OCI-LY1 (cell line): ENCODE measurements at regions not wholly inside any gene's neighbourhood (a gene's known extent, or its start where the extent isn't known, plus 50 kb on each side); places are given as distances from the start of the nearest gene placed in this dataset.

Experiments used
- H2AFZ ChIP-seq: fragments of 200-600 bp; sonication (generic), shearing (Covaris generic); 2 replicates; pipeline ENCODE4 v1.6.0; 2014; ENCODE audit warnings: antibody characterized with exemption, mild to moderate bottlenecking, low read length
- H3F3A ChIP-seq: fragments of 200-600 bp; sonication (generic), shearing (Covaris generic); 2 replicates; pipeline ENCODE4 v1.6.0; 2014; ENCODE audit warnings: mild to moderate bottlenecking, antibody characterized with exemption, low read length, moderate library complexity; ENCODE audit not compliant: insufficient read depth
- H3K27ac ChIP-seq: fragments of 200-600 bp; sonication (generic); 2 replicates; pipeline ENCODE4 v1.5.1; 2014; ENCODE audit warnings: low read length, mixed run types, mild to moderate bottlenecking, low read depth; ENCODE audit not compliant: poor library complexity, severe bottlenecking
- H3K27me3 ChIP-seq: fragments of 200-600 bp; sonication (generic); 2 replicates; pipeline ENCODE4 v1.6.0; 2014; ENCODE audit warnings: antibody characterized with exemption, mild to moderate bottlenecking, low read length, moderate library complexity; ENCODE audit not compliant: insufficient read depth
- H3K36me3 ChIP-seq: fragments of 200-600 bp; sonication (generic); 2 replicates; pipeline ENCODE4 v1.6.1; 2014; ENCODE audit warnings: mild to moderate bottlenecking, antibody characterized with exemption, low read length, moderate library complexity, mixed read lengths; ENCODE audit not compliant: insufficient read depth
- H3K4me1 ChIP-seq: fragments of 200-600 bp; sonication (generic); 2 replicates; pipeline ENCODE4 v1.5.1; 2014; ENCODE audit warnings: mild to moderate bottlenecking, low read length, moderate library complexity; ENCODE audit not compliant: insufficient read depth, severe bottlenecking
- H3K4me2 ChIP-seq: fragments of 200-600 bp; sonication (generic), shearing (Covaris generic); 2 replicates; pipeline ENCODE4 v1.6.1; 2014; ENCODE audit warnings: low read length
- H3K4me3 ChIP-seq: fragments of 200-600 bp; sonication (generic); 2 replicates; pipeline ENCODE4 v1.5.1; 2014; ENCODE audit warnings: low read length, low read depth, mild to moderate bottlenecking, mixed read lengths; ENCODE audit not compliant: poor library complexity, severe bottlenecking
- H3K79me2 ChIP-seq: fragments of 200-600 bp; shearing (Covaris generic); 2 replicates; pipeline ENCODE4 v1.6.1; 2016; ENCODE audit warnings: mixed run types, low read length, mixed read lengths; ENCODE audit not compliant: insufficient read depth
- H3K9ac ChIP-seq: fragments of 200-600 bp; sonication (generic), shearing (Covaris generic); 2 replicates; pipeline ENCODE4 v1.6.1; 2014; ENCODE audit warnings: mild to moderate bottlenecking, low read length, mixed read lengths
- H3K9me2 ChIP-seq: fragments of 200-600 bp; sonication (generic), shearing (Covaris generic); 2 replicates; pipeline ENCODE4 v1.6.1; 2014; ENCODE audit warnings: low read depth, mild to moderate bottlenecking, low read length, mixed read lengths
- H3K9me3 ChIP-seq: fragments of 200-600 bp; shearing (Covaris generic); 2 replicates; pipeline ENCODE4 v1.6.1; 2014; ENCODE audit warnings: low read length, mixed read lengths
- H4K20me1 ChIP-seq: fragments of 200-600 bp; sonication (generic), shearing (Covaris generic); 2 replicates; pipeline ENCODE4 v1.6.0; 2016; ENCODE audit warnings: mild to moderate bottlenecking, low read length; ENCODE audit not compliant: insufficient read depth
- EZH2 ChIP-seq: fragments of 200-600 bp; sonication (generic), shearing (Covaris generic); IDR thresholded peaks from 2 replicates; pipeline ENCODE4 v1.8.0; 2017; ENCODE audit warnings: borderline replicate concordance, mixed run types, mild to moderate bottlenecking, antibody characterized with exemption, low read length, moderate library complexity, mixed read lengths
- TF ChIP-seq, protein P1 (sequence below): fragments of 200-600 bp; sonication (generic), shearing (Covaris generic); IDR thresholded peaks from 2 replicates; pipeline ENCODE4 v1.5.1; 2017; ENCODE audit warnings: mild to moderate bottlenecking, antibody characterized with exemption, low read length, moderate library complexity, mixed read lengths

DNA sequence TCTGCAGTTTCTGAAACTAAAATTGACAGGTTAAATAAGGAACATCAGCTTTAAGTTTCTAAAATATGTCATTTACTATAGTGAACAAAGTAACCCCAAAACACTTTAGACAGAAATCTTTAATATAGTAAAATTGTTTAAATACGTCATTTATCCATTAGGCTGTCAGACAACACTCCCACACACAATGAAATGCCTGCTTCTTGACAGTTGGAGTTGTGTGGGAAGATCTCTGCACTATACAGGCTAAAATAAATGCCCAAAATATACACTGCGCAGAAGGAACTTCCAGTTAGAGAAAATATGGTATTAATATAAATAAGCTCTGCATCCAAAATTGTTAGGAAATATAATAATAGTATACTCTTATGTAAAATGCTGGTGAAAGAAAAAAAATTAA lies 794.4 kb downstream of the CDH18 start:
- H3K79me2 ChIP-seq = no peaks in the 10 kb centered on the region
- no peaks in the 10 kb centered on the region for H3K9me2 ChIP-seq
- H3K4me1 ChIP-seq = no peaks in the 10 kb centered on the region
- no peaks in the 10 kb centered on the region for H4K20me1 ChIP-seq
- H3K9ac ChIP-seq = no peak overlapping the region
- H3K27ac ChIP-seq = no peak overlapping the region
- no peaks in the 10 kb centered on the region for H3K27me3 ChIP-seq
- no peak for TF ChIP-seq EZH2
- TF ChIP-seq, protein P1, sequence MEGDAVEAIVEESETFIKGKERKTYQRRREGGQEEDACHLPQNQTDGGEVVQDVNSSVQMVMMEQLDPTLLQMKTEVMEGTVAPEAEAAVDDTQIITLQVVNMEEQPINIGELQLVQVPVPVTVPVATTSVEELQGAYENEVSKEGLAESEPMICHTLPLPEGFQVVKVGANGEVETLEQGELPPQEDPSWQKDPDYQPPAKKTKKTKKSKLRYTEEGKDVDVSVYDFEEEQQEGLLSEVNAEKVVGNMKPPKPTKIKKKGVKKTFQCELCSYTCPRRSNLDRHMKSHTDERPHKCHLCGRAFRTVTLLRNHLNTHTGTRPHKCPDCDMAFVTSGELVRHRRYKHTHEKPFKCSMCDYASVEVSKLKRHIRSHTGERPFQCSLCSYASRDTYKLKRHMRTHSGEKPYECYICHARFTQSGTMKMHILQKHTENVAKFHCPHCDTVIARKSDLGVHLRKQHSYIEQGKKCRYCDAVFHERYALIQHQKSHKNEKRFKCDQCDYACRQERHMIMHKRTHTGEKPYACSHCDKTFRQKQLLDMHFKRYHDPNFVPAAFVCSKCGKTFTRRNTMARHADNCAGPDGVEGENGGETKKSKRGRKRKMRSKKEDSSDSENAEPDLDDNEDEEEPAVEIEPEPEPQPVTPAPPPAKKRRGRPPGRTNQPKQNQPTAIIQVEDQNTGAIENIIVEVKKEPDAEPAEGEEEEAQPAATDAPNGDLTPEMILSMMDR = no peak
- no peak overlapping the region for H2AFZ ChIP-seq
- no peaks in the 10 kb centered on the region for H3K9me3 ChIP-seq
- H3K4me2 ChIP-seq = no peak overlapping the region
- H3K36me3 ChIP-seq = no peaks in the 10 kb centered on the region
- no peak overlapping the region for H3K4me3 ChIP-seq
- H3F3A ChIP-seq = no peaks in the 10 kb centered on the region

DNA sequence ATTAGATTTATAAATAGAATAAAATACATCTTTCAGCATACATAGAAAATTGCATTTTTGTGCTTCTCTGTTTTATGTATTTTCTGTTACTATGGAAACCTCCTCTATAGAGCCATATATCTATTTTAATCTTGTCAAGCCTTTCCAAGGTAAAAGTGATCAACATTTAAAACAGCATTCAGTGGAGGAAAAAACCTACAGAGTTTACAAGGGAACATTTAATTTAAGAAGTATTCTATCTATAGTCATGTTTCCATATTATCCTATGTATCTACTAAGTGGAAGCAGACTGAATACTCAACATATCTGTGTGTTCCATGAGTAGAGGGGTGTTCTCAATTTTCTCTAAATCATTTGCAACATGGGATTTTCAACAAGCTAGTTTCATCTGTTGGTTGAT lies 791.4 kb downstream of the CDH18 start:
- H3K4me2 ChIP-seq = no peak overlapping the region
- no peaks in the 10 kb centered on the region for H3K4me1 ChIP-seq
- no peak overlapping the region for H3K27ac ChIP-seq
- no peaks in the 10 kb centered on the region for H3K9me3 ChIP-seq
- TF ChIP-seq EZH2 = no peak
- TF ChIP-seq, protein P1 = no peak
- H3K4me3 ChIP-seq = no peak overlapping the region
- no peaks in the 10 kb centered on the region for H3K9me2 ChIP-seq
- H3F3A ChIP-seq = no peaks in the 10 kb centered on the region
- no peaks in the 10 kb centered on the region for H3K36me3 ChIP-seq
- no peak overlapping the region for H2AFZ ChIP-seq
- H3K9ac ChIP-seq = no peak overlapping the region
- H3K79me2 ChIP-seq = no peaks in the 10 kb centered on the region
- H4K20me1 ChIP-seq = no peaks in the 10 kb centered on the region
- no peaks in the 10 kb centered on the region for H3K27me3 ChIP-seq

DNA sequence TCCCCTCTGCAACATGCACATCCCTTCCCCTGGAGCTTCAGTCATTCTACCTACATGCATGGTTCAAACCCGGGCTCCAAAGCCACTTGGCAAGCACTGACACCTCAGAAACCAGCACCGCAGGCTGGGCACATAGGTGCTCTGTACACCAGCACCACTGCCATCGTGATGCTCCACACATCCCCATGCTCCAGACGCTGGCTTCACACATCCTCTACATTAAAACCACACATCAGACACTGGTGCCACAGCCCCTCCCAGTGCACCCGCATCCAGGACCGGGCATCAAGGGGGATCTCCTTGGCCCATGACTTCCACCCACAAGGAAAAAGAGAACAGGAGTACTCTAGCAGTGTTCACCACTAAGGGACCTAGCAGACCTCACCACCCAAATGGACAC lies 787.7 kb downstream of the CDH18 start:
- Histone ChIP-seq H3K9ac (no peak overlapping the region), H3K9me2 (no peaks in the 10 kb centered on the region), H3K79me2 (no peaks in the 10 kb centered on the region), H3F3A (no peaks in the 10 kb centered on the region), H3K27ac (no peak overlapping the region), H2AFZ (no peak overlapping the region), H3K4me2 (no peak overlapping the region), H3K4me3 (no peak overlapping the region), H3K27me3 (no peaks in the 10 kb centered on the region), H4K20me1 (no peaks in the 10 kb centered on the region), H3K36me3 (no peaks in the 10 kb centered on the region), H3K4me1 (no peaks in the 10 kb centered on the region), H3K9me3 (no peaks in the 10 kb centered on the region)
- TF ChIP-seq, protein P1 = no peak
- no peak for TF ChIP-seq EZH2
